ENCODE measurements at regions not wholly inside any gene's neighbourhood (a gene's known extent, or its start where the extent isn't known, plus 50 kb on each side); places are given as distances from the start of the nearest gene placed in this dataset.

- H3K36me3 ChIP-seq (ENCODE audit: low read depth): no peaks in the 10 kb centered on the region
- POLR2A ChIA-PET (ENCODE audit: unreplicated experiment): no interaction called here
Measured at GRCh38 chr6:54056105-54056504, 55.1 kb upstream of the MLIP start.

GRCh38 chr6:54057058-54057457 lies 54.2 kb upstream of the MLIP start:
- no TSS peak for BruUV-seq (replicated peaks)
- no peaks in the 10 kb centered on the region for H3K36me3 ChIP-seq (ENCODE audit: low read depth)
- H3K9me3 ChIP-seq (ENCODE audit: insufficient read depth, low read depth): no peaks in the 10 kb centered on the region
- no peaks in the 10 kb centered on the region for H3K27me3 ChIP-seq (ENCODE audit: insufficient read depth, low read depth)
- no peak for DNase-seq
- ChIA-PET CTCF (interaction anchor here (0.6 kb wide), 1 partner anchor 1224 kb away, joined by 3 read pairs; no protein-coding TSS in a partner anchor), POLR2A (ENCODE audit: unreplicated experiment) (no interaction called here)
- no peak overlapping the region for H3K27ac ChIP-seq
- no peaks in the 10 kb centered on the region for H4K20me1 ChIP-seq (ENCODE audit: insufficient read depth)
- H3K4me2 ChIP-seq: no peak overlapping the region
- no peaks in the 10 kb centered on the region for H3K9me2 ChIP-seq (ENCODE audit: insufficient read depth)
- intact Hi-C loops (cut with micrococcal nuclease; ENCODE audit: unreplicated experiment): no loop called here
- no peak overlapping the region for H3K4me3 ChIP-seq
- TF ChIP-seq CTCF (conservative IDR thresholded peaks at IDR 0.05) (no peak), EZH2 (IDR thresholded peaks at IDR 0.05; ENCODE audit: low read depth) (no peak)
- no peak overlapping the region for H2AFZ ChIP-seq
- H3K79me2 ChIP-seq (ENCODE audit: low read depth): no peaks in the 10 kb centered on the region
- H3F3A ChIP-seq (ENCODE audit: insufficient read depth, low read depth): no peaks in the 10 kb centered on the region
- H3K4me1 ChIP-seq (replicated peaks; ENCODE audit: insufficient read depth): peaks cover 15% of the 10 kb centered on the region; the same call in 1 of the 2 replicates

More at GRCh38 chr6:54056105-54056504, 55.1 kb upstream of the MLIP start:
- Histone ChIP-seq H3K4me1 (replicated peaks; ENCODE audit: insufficient read depth) (peaks cover 15% of the 10 kb centered on the region; the same call in 1 of the 2 replicates), H4K20me1 (ENCODE audit: insufficient read depth) (no peaks in the 10 kb centered on the region), H3K27me3 (ENCODE audit: insufficient read depth, low read depth) (no peaks in the 10 kb centered on the region), H3K27ac (no peak overlapping the region), H3K4me2 (no peak overlapping the region), H3K79me2 (ENCODE audit: low read depth) (no peaks in the 10 kb centered on the region), H3K9me2 (ENCODE audit: insufficient read depth) (no peaks in the 10 kb centered on the region), H3K9me3 (ENCODE audit: insufficient read depth, low read depth) (no peaks in the 10 kb centered on the region), H3K4me3 (no peak overlapping the region), H2AFZ (peak overlapping the region; percentile 6; the same call in 1 of the 2 replicates), H3F3A (ENCODE audit: insufficient read depth, low read depth) (no peaks in the 10 kb centered on the region)
- intact Hi-C loops (cut with micrococcal nuclease; ENCODE audit: unreplicated experiment): no loop called here
- no TSS peak for BruUV-seq (replicated peaks)
- TF ChIP-seq CTCF (conservative IDR thresholded peaks at IDR 0.05) (no peak), EZH2 (IDR thresholded peaks at IDR 0.05; ENCODE audit: low read depth) (no peak)
- CTCF ChIA-PET: no interaction called here
- no peak for DNase-seq

GRCh38 chr6:54058236-54058635 lies 53.0 kb upstream of the MLIP start:
- Histone ChIP-seq H3K4me1 (replicated peaks; ENCODE audit: insufficient read depth) (peaks cover 15% of the 10 kb centered on the region; the same call in 1 of the 2 replicates), H3K9me3 (ENCODE audit: insufficient read depth, low read depth) (no peaks in the 10 kb centered on the region), H3K27ac (no peak overlapping the region), H3K79me2 (ENCODE audit: low read depth) (no peaks in the 10 kb centered on the region), H3K9me2 (ENCODE audit: insufficient read depth) (no peaks in the 10 kb centered on the region), H3K36me3 (ENCODE audit: low read depth) (no peaks in the 10 kb centered on the region), H3K4me2 (no peak overlapping the region), H3K4me3 (no peak overlapping the region), H2AFZ (no peak overlapping the region), H4K20me1 (ENCODE audit: insufficient read depth) (no peaks in the 10 kb centered on the region), H3K27me3 (ENCODE audit: insufficient read depth, low read depth) (no peaks in the 10 kb centered on the region), H3F3A (ENCODE audit: insufficient read depth, low read depth) (no peaks in the 10 kb centered on the region)
- BruUV-seq (replicated peaks): no TSS peak
- intact Hi-C loops (cut with micrococcal nuclease; ENCODE audit: unreplicated experiment): no loop called here
- POLR2A ChIA-PET (ENCODE audit: unreplicated experiment): no interaction called here
- TF ChIP-seq CTCF (conservative IDR thresholded peaks at IDR 0.05) (no peak), EZH2 (IDR thresholded peaks at IDR 0.05; ENCODE audit: low read depth) (no peak)
- DNase-seq: no peak
- CTCF ChIA-PET: no interaction called here
